Uterus (tissue), 2 donors: ENCODE measurements at regions not wholly inside any gene's neighbourhood (a gene's known extent, or its start where the extent isn't known, plus 50 kb on each side); places are given as distances from the start of the nearest gene placed in this dataset.

Experiments
- CTCF ChIP-seq, 4 experiments: fragments of 200-600 bp in 2 of 4; fragments of 450-650 bp in 2 of 4; sonication (generic) in 2 of 4; IDR thresholded peaks; one replicate each; pipeline ENCODE4 v1.5.1; 2016 to 2019; ENCODE audit warnings: antibody characterized with exemption in 4 of 4, mild to moderate bottlenecking in 2 of 4, moderate library complexity in 1 of 4
- POLR2A ChIP-seq, 2 donors: fragments of 450-650 bp; IDR thresholded peaks; one replicate each; pipeline ENCODE4 v1.6.1; 2016; ENCODE audit warnings: antibody characterized with exemption in 2 of 2, mild to moderate bottlenecking in 1 of 2, moderate library complexity in 1 of 2

DNA sequence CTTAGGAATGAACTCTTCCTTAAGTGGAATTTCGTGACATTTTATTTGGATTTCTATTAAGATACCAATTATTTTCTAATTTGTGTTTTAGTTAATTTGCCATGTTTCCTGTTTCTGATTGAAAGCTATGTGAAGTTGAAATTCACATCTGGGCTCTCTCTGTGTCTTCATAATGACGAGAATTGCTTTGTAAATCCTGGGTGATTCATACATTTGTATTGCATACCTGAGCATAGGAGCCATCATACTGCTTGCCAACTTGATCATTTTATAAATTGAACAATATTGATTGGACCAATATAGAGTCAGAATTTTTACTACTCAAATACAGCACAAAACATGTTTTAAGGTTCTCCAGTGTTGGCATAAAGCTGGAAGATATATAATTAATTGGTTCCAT is 817.9 kb downstream of the BRINP3 start:
- TF ChIP-seq POLR2A (IDR thresholded peaks at IDR 0.05) = no peak
- TF ChIP-seq CTCF (IDR thresholded peaks at IDR 0.05) = no peak
